ENCODE measurements at regions not wholly inside any gene's neighbourhood (a gene's known extent, or its start where the extent isn't known, plus 50 kb on each side); places are given as distances from the start of the nearest gene placed in this dataset.

DNA sequence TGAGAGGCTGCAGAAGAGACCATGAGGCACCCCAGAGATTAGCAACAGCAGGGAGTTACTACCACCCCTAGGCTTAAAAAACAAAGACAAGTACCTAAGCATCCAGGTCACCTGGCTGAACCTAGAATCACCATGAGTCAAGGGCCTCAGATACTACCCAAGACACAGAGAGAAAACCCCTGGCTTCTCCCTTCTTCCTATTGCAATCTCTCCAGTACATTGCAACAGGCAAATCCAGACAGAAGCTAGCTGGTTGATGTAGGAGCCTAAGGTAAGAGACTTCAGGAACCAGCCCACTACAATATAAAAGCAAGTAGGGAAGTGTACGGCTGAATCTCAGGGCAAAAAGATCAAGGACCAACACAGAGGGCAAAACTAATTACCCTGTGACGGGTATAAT lies 367.2 kb downstream of the PLPP3 start:
- H4K20me1 ChIP-seq (replicated peaks in 1 of 2; ENCODE audit: control insufficient read depth in 1 of 2, insufficient read depth in 2 of 2, low read length in 2 of 2), result no peaks in the 10 kb centered on the region
- no peak overlapping the region for H3K9ac ChIP-seq (replicated peaks in 1 of 4; ENCODE audit: extremely low read depth in 1 of 4, low read depth in 3 of 4, low read length in 3 of 4)
- H2BK120ac ChIP-seq (replicated peaks; ENCODE audit: low read depth, low read length), result no peak overlapping the region
- no peak overlapping the region for H3K4me3 ChIP-seq (ENCODE audit: extremely low read depth in 1 of 4, insufficient read depth in 2 of 4, low read depth in 3 of 4, low read length in 4 of 4)
- WGBS, 2 experiments (ENCODE audit: extremely low coverage in 1 of 2, insufficient coverage in 1 of 2, insufficient read length in 1 of 2, insufficient replicate concordance in 2 of 2, low coverage in 1 of 2, low lambda C conversion rate in 2 of 2, missing lambda C conversion rate in 1 of 2), result 84% methylated on average over 2 of the region's 2 CpGs; no CpG with 5 or more reads in 1 of the 2 experiments
- H2BK12ac ChIP-seq (ENCODE audit: low read depth, low read length), result no peak overlapping the region
- no peaks in the 10 kb centered on the region for H3K36me3 ChIP-seq (ENCODE audit: control insufficient read depth in 2 of 4, insufficient read depth in 4 of 4, low read length in 3 of 4)
- no peak overlapping the region for H2BK15ac ChIP-seq (ENCODE audit: low read length)
- no peaks in the 10 kb centered on the region; a peak in 1 of 4 replicates for H3K9me3 ChIP-seq (ENCODE audit: insufficient read depth in 2 of 2, low read depth in 1 of 2, low read length in 1 of 2)
- H3K27me3 ChIP-seq (replicated peaks in 1 of 4; ENCODE audit: control insufficient read depth in 3 of 4, extremely low read depth in 1 of 4, insufficient read depth in 3 of 4, low read length in 3 of 4), result no peaks in the 10 kb centered on the region; a peak in 1 of 7 replicates
- H3K4ac ChIP-seq (replicated peaks; ENCODE audit: insufficient read length, low read depth, low read length), result no peak overlapping the region
- no peak overlapping the region for H4K8ac ChIP-seq (ENCODE audit: extremely low read depth, insufficient read depth, low read length)
- no peak for FAIRE-seq
- H3K79me1 ChIP-seq (ENCODE audit: low read depth, low read length), result no peaks in the 10 kb centered on the region
- H3K23ac ChIP-seq (ENCODE audit: insufficient read length), result no peak overlapping the region
- no peak overlapping the region for H4K91ac ChIP-seq (replicated peaks; ENCODE audit: insufficient read length, low read length)
- no peak overlapping the region for H3K56ac ChIP-seq (replicated peaks; ENCODE audit: insufficient read length, low read depth, low read length)
- POLR2A ChIA-PET (ENCODE audit: partially characterized antibody), result no interaction called here
- H3K79me2 ChIP-seq (ENCODE audit: control insufficient read depth in 1 of 2, insufficient read depth in 2 of 2, low read length in 2 of 2), result no peaks in the 10 kb centered on the region
- no peak overlapping the region for H3K4me2 ChIP-seq (ENCODE audit: insufficient read depth in 1 of 2, low read depth in 2 of 2, low read length in 2 of 2)
- no peak overlapping the region for H2BK5ac ChIP-seq (ENCODE audit: low read depth, low read length)
- H3K23me2 ChIP-seq (ENCODE audit: low read depth, low read length), result no peaks in the 10 kb centered on the region
- H4K5ac ChIP-seq (ENCODE audit: insufficient read length, low read depth, low read length), result no peak overlapping the region
- no peak overlapping the region for H2AK5ac ChIP-seq (ENCODE audit: low read depth, low read length)
- DNase-seq (ENCODE audit: low read depth in 1 of 2, low spot score in 2 of 2), result no peak
- 0 out of 2 replicates have a peak overlapping the region, but pooled peaks have one; percentile 68 for H2AFZ ChIP-seq (ENCODE audit: low read length)
- H3K27ac ChIP-seq (ENCODE audit: low read depth, low read length), result no peak overlapping the region
- H3K4me1 ChIP-seq (replicated peaks in 1 of 4; ENCODE audit: control insufficient read depth in 3 of 4, insufficient read depth in 4 of 4, low read length in 3 of 4), result no peaks in the 10 kb centered on the region
- no peak overlapping the region for H2BK20ac ChIP-seq (ENCODE audit: low read length)
- H3K18ac ChIP-seq (ENCODE audit: extremely low read depth, low read length), result no peak overlapping the region
- CTCF ChIA-PET (ENCODE audit: partially characterized antibody), result interaction anchor here (1.0 to 1.2 kb wide), 3 partner anchors 15 to 348 kb away, joined by 3 read pairs; no protein-coding TSS in a partner anchor
- H3K14ac ChIP-seq (ENCODE audit: insufficient read length), result no peak overlapping the region
- TF ChIP-seq GABPA (IDR thresholded peaks at IDR 0.05; ENCODE audit: borderline replicate concordance, insufficient read depth, low read length) (no peak), FOSL1 (IDR thresholded peaks at IDR 0.05; ENCODE audit: insufficient read depth, low read depth, low read length) (no peak), KDM5A (IDR thresholded peaks at IDR 0.05; ENCODE audit: low read length) (no peak), SIX5 (IDR thresholded peaks at IDR 0.05; ENCODE audit: low read depth, low read length) (no peak), HDAC2 (IDR thresholded peaks at IDR 0.05; ENCODE audit: borderline replicate concordance in 1 of 2, low read depth in 2 of 2, low read length in 2 of 2) (no peak)
